ENCODE measurements at regions not wholly inside any gene's neighbourhood (a gene's known extent, or its start where the extent isn't known, plus 50 kb on each side); places are given as distances from the start of the nearest gene placed in this dataset.

DNA sequence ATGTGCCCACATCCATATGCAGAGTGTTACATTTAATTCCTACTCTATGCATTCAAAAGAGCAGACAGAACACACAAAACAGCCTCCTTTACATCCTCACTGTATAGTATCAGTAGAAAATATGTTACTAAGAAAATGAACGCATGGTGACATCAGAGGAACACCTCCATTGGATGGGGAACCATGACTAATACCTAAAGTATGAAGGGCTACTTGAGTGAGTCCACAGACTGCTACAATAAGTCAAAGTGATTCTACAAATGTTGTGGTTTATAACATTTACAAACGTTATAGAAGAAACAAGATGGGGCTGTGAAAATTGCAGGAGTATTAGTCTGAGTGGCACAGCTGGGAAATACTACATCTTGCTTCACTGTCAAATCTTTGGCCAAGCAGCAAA lies 1830.9 kb upstream of the PIK3C3 start (continued):
- TF ChIP-seq SIRT6 (IDR thresholded peaks at IDR 0.05; ENCODE audit: low read length) (no peak), TEAD4 (IDR thresholded peaks at IDR 0.05; ENCODE audit: low read depth, low read length) (no peak), RFX5 (IDR thresholded peaks at IDR 0.05; ENCODE audit: borderline replicate concordance, low read depth, low read length) (no peak), GABPA (IDR thresholded peaks at IDR 0.05; ENCODE audit: borderline replicate concordance, insufficient read depth, low read length) (no peak)
- TF ChIP-seq, protein P1, sequence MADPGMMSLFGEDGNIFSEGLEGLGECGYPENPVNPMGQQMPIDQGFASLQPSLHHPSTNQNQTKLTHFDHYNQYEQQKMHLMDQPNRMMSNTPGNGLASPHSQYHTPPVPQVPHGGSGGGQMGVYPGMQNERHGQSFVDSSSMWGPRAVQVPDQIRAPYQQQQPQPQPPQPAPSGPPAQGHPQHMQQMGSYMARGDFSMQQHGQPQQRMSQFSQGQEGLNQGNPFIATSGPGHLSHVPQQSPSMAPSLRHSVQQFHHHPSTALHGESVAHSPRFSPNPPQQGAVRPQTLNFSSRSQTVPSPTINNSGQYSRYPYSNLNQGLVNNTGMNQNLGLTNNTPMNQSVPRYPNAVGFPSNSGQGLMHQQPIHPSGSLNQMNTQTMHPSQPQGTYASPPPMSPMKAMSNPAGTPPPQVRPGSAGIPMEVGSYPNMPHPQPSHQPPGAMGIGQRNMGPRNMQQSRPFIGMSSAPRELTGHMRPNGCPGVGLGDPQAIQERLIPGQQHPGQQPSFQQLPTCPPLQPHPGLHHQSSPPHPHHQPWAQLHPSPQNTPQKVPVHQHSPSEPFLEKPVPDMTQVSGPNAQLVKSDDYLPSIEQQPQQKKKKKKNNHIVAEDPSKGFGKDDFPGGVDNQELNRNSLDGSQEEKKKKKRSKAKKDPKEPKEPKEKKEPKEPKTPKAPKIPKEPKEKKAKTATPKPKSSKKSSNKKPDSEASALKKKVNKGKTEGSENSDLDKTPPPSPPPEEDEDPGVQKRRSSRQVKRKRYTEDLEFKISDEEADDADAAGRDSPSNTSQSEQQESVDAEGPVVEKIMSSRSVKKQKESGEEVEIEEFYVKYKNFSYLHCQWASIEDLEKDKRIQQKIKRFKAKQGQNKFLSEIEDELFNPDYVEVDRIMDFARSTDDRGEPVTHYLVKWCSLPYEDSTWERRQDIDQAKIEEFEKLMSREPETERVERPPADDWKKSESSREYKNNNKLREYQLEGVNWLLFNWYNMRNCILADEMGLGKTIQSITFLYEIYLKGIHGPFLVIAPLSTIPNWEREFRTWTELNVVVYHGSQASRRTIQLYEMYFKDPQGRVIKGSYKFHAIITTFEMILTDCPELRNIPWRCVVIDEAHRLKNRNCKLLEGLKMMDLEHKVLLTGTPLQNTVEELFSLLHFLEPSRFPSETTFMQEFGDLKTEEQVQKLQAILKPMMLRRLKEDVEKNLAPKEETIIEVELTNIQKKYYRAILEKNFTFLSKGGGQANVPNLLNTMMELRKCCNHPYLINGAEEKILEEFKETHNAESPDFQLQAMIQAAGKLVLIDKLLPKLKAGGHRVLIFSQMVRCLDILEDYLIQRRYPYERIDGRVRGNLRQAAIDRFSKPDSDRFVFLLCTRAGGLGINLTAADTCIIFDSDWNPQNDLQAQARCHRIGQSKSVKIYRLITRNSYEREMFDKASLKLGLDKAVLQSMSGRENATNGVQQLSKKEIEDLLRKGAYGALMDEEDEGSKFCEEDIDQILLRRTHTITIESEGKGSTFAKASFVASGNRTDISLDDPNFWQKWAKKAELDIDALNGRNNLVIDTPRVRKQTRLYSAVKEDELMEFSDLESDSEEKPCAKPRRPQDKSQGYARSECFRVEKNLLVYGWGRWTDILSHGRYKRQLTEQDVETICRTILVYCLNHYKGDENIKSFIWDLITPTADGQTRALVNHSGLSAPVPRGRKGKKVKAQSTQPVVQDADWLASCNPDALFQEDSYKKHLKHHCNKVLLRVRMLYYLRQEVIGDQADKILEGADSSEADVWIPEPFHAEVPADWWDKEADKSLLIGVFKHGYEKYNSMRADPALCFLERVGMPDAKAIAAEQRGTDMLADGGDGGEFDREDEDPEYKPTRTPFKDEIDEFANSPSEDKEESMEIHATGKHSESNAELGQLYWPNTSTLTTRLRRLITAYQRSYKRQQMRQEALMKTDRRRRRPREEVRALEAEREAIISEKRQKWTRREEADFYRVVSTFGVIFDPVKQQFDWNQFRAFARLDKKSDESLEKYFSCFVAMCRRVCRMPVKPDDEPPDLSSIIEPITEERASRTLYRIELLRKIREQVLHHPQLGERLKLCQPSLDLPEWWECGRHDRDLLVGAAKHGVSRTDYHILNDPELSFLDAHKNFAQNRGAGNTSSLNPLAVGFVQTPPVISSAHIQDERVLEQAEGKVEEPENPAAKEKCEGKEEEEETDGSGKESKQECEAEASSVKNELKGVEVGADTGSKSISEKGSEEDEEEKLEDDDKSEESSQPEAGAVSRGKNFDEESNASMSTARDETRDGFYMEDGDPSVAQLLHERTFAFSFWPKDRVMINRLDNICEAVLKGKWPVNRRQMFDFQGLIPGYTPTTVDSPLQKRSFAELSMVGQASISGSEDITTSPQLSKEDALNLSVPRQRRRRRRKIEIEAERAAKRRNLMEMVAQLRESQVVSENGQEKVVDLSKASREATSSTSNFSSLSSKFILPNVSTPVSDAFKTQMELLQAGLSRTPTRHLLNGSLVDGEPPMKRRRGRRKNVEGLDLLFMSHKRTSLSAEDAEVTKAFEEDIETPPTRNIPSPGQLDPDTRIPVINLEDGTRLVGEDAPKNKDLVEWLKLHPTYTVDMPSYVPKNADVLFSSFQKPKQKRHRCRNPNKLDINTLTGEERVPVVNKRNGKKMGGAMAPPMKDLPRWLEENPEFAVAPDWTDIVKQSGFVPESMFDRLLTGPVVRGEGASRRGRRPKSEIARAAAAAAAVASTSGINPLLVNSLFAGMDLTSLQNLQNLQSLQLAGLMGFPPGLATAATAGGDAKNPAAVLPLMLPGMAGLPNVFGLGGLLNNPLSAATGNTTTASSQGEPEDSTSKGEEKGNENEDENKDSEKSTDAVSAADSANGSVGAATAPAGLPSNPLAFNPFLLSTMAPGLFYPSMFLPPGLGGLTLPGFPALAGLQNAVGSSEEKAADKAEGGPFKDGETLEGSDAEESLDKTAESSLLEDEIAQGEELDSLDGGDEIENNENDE (IDR thresholded peaks at IDR 0.05; ENCODE audit: insufficient replicate concordance, low read length) = no peak

All from H1 (cell line).